ENCODE measurements at regions not wholly inside any gene's neighbourhood (a gene's known extent, or its start where the extent isn't known, plus 50 kb on each side); places are given as distances from the start of the nearest gene placed in this dataset.

DNA sequence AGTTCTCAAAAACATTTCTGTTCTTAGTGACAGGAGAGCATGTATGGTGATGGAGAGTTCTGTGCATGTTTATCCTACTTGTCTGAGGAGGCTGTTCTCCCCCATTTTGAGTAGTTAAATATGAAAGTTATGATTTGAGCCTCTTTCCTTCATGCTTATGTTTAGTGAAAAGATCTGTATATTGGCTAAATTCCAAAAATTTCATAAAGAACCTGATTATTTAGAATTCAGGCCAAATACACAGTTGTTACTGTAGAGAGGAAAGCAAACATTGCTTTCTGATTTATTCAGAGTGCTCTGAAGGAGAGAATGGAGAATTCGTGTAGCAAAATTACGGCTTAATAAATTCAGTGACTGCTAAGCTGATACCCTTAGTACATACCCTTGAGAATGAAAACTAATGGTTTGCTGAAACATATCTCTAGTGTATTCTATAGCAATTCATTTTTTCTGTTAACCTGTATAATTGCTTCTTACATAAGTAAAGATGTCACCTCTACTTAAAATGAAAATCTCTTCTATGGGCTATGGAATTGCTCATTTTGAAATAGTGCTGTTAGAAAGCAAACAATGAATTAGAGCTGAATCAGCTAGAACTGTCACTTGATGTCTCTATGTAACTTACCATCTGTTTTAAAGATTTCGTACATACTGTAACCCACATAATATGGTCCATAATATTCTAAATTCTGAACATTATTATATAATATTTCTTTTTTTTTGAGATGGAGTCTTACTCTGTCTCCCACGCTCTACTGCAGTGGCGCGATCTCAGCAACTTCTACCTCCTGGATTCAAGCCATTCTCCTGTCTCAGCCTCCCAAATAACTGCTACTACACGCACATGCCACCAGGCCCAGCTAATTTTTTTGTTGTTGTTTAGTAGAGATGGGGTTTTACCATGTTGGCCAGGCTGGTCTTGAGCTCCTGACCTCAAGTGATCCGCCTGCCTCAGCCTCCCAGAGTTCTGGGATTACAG is 417.0 kb upstream of the RGS6 start:
- no peak for TF ChIP-seq EZH2 (IDR thresholded peaks at IDR 0.05; ENCODE audit: low read length, unreplicated experiment)
- TF ChIP-seq, protein P1, sequence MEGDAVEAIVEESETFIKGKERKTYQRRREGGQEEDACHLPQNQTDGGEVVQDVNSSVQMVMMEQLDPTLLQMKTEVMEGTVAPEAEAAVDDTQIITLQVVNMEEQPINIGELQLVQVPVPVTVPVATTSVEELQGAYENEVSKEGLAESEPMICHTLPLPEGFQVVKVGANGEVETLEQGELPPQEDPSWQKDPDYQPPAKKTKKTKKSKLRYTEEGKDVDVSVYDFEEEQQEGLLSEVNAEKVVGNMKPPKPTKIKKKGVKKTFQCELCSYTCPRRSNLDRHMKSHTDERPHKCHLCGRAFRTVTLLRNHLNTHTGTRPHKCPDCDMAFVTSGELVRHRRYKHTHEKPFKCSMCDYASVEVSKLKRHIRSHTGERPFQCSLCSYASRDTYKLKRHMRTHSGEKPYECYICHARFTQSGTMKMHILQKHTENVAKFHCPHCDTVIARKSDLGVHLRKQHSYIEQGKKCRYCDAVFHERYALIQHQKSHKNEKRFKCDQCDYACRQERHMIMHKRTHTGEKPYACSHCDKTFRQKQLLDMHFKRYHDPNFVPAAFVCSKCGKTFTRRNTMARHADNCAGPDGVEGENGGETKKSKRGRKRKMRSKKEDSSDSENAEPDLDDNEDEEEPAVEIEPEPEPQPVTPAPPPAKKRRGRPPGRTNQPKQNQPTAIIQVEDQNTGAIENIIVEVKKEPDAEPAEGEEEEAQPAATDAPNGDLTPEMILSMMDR (conservative IDR thresholded peaks at IDR 0.05; ENCODE audit: low read depth, low read length) = no peak
- TF ChIP-seq EZH2phosphoT487 (IDR thresholded peaks at IDR 0.05; ENCODE audit: borderline replicate concordance, low read length) = no peak
